Keratinocyte (primary cell): ENCODE measurements at regions not wholly inside any gene's neighbourhood (a gene's known extent, or its start where the extent isn't known, plus 50 kb on each side); places are given as distances from the start of the nearest gene placed in this dataset.
"Not testable (repeated sequence)": the region's sequence is repeated elsewhere in the genome, so short reads cannot be mapped to it uniquely, and the experiment has no call there.

Experiments
- DNase-seq: peaks from one replicate; pipeline ENCODE4 v3.0.0-alpha.2; 2011; ENCODE audit warnings: low read depth, missing footprints, low spot score
- FAIRE-seq: peaks from 2 replicates; lab custom pipeline; 2011; peaks lifted over from hg19 to GRCh38; lab: Jason Lieb, UNC
- H2AFZ ChIP-seq: 2 replicates; pipeline ENCODE4 v1.6.0; 2012; ENCODE audit warnings: low read length, control low read depth, inconsistent platforms; ENCODE audit not compliant: control insufficient read depth
- H3K27ac ChIP-seq: 2 replicates; pipeline ENCODE4 v1.5.1; 2011; ENCODE audit warnings: low read length; ENCODE audit not compliant: control insufficient read depth, insufficient read depth
- H3K27me3 ChIP-seq: 3 replicates; pipeline ENCODE4 v1.6.0; 2011; ENCODE audit warnings: low read length; ENCODE audit not compliant: control insufficient read depth, insufficient read depth; ENCODE audit errors: extremely low read depth
- H3K36me3 ChIP-seq, 2 experiments: 2 replicates in 1 of 2; 3 replicates in 1 of 2; pipeline ENCODE4 v1.5.1; 2011; ENCODE audit warnings: low read length in 2 of 2, mild to moderate bottlenecking in 1 of 2; ENCODE audit not compliant: control insufficient read depth in 2 of 2, insufficient read depth in 2 of 2; ENCODE audit errors: extremely low read depth in 1 of 2
- H3K4me1 ChIP-seq: 3 replicates; pipeline ENCODE4 v1.5.1; 2011; ENCODE audit warnings: low read length; ENCODE audit not compliant: control insufficient read depth, insufficient read depth; ENCODE audit errors: extremely low read depth
- H3K4me2 ChIP-seq: 3 replicates; pipeline ENCODE4 v1.6.0; 2011; ENCODE audit warnings: low read depth, low read length; ENCODE audit not compliant: control insufficient read depth, insufficient read depth; ENCODE audit errors: extremely low read depth
- H3K4me3 ChIP-seq, 3 experiments: fragments of 200-600 bp in 1 of 3; sonication (generic) in 1 of 3; 2 replicates in 2 of 3; 3 replicates in 1 of 3; pipeline ENCODE4 v1.5.1; 2011 to 2016; ENCODE audit warnings: low read length in 3 of 3, mild to moderate bottlenecking in 3 of 3, control low read depth in 2 of 3, inconsistent platforms in 1 of 3, low read depth in 1 of 3, mixed read lengths in 1 of 3, mixed run types in 1 of 3, moderate library complexity in 1 of 3; ENCODE audit not compliant: control insufficient read depth in 2 of 3, insufficient read depth in 2 of 3; ENCODE audit errors: extremely low read depth in 1 of 3
- H3K79me2 ChIP-seq: 2 replicates; pipeline ENCODE4 v1.6.0; 2012; ENCODE audit warnings: low read length; ENCODE audit not compliant: control insufficient read depth, insufficient read depth
- H3K9ac ChIP-seq: 3 replicates; pipeline ENCODE4 v1.6.0; 2011; ENCODE audit warnings: low read length; ENCODE audit not compliant: control insufficient read depth, insufficient read depth; ENCODE audit errors: extremely low read depth
- H3K9me1 ChIP-seq: 3 replicates; pipeline ENCODE4 v1.6.0; 2011; ENCODE audit warnings: low read length; ENCODE audit not compliant: control insufficient read depth, insufficient read depth; ENCODE audit errors: extremely low read depth
- H3K9me3 ChIP-seq: 2 replicates; pipeline ENCODE4 v1.5.1; 2012; ENCODE audit warnings: low read depth, low read length; ENCODE audit not compliant: control insufficient read depth
- H4K20me1 ChIP-seq: 3 replicates; pipeline ENCODE4 v1.6.0; 2011; ENCODE audit warnings: low read length; ENCODE audit not compliant: control insufficient read depth, insufficient read depth; ENCODE audit errors: extremely low read depth
- CTCF ChIP-seq, 3 experiments: IDR thresholded peaks in 1 of 3; conservative IDR thresholded peaks in 1 of 3; optimal IDR thresholded peaks in 1 of 3; 2 replicates in 2 of 3; 3 replicates in 1 of 3; pipeline versions ENCODE3 to v1.5.1; 2011; ENCODE audit warnings: low read length in 3 of 3, mild to moderate bottlenecking in 3 of 3, moderate library complexity in 2 of 3, control low read depth in 1 of 3, inconsistent platforms in 1 of 3; ENCODE audit not compliant: insufficient read depth in 2 of 3; ENCODE audit errors: extremely low read depth in 1 of 3
- EZH2 ChIP-seq: IDR thresholded peaks from one replicate; pipeline ENCODE4 v1.6.1; 2012; ENCODE audit warnings: inconsistent platforms, mild to moderate bottlenecking, low read length, moderate library complexity
- dilution Hi-C: fragments of 300-500 bp; cut with MboI; formaldehyde crosslinking; loops from one replicate; pipeline ENCODE4 v1.7.0; 2020; ENCODE audit warnings: low sequenced_read_pairs; ENCODE audit not compliant: extremely low pct_ligation_motif_present

DNA sequence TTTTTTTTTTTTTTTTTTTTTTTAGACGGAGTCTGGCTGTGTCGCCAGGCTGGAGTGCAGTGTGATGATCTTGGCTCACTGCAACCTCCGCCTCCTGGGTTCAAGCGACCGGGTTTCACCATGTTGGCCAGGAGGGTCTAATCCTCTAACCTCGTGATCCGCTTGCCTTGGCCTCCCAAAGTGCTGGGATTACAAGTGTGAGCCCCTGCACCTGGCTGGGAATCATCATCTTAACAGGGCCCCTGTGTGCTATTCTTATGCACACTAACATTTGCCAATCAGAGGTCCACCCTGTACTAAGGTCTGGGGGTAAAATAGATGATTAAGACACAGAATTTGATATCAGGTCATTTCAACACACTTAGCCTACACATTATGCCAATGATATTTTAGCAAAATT is 278.7 kb upstream of the CHRM3 start:
- TF ChIP-seq CTCF (optimal IDR thresholded peaks at IDR 0.05 in 1 of 3, IDR thresholded peaks at IDR 0.05 in 1 of 3, conservative IDR thresholded peaks at IDR 0.05 in 1 of 3; ENCODE audit: extremely low read depth in 1 of 3, insufficient read depth in 2 of 3, low read length in 3 of 3) (no peak), EZH2 (no peak)
- Histone ChIP-seq H3K9ac (no peak overlapping the region), H4K20me1 (no peaks in the 10 kb centered on the region), H3K9me3 (no peaks in the 10 kb centered on the region), H3K36me3 (no peaks in the 10 kb centered on the region), H3K27ac (no peak overlapping the region), H2AFZ (no peak overlapping the region), H3K4me3 (no peak overlapping the region), H3K79me2 (no peaks in the 10 kb centered on the region), H3K9me1 (no peaks in the 10 kb centered on the region), H3K4me1 (no peaks in the 10 kb centered on the region), H3K27me3 (no peaks in the 10 kb centered on the region), H3K4me2 (no peak overlapping the region)
- dilution Hi-C loops = no loop called here
- DNase-seq = no peak
- FAIRE-seq = no peak

- H3K4me1 ChIP-seq, H3K27ac ChIP-seq, DNase-seq, H3K9me3 ChIP-seq, H3K4me3 ChIP-seq, H2AFZ ChIP-seq, H3K36me3 ChIP-seq, dilution Hi-C loops, H3K4me2 ChIP-seq, H3K9me1 ChIP-seq, FAIRE-seq, H4K20me1 ChIP-seq, H3K79me2 ChIP-seq, H3K9ac ChIP-seq, H3K27me3 ChIP-seq: not testable (repeated sequence)
Observed at GRCh38 chr1:239106689-239107088, 279.7 kb upstream of the CHRM3 start.

DNA sequence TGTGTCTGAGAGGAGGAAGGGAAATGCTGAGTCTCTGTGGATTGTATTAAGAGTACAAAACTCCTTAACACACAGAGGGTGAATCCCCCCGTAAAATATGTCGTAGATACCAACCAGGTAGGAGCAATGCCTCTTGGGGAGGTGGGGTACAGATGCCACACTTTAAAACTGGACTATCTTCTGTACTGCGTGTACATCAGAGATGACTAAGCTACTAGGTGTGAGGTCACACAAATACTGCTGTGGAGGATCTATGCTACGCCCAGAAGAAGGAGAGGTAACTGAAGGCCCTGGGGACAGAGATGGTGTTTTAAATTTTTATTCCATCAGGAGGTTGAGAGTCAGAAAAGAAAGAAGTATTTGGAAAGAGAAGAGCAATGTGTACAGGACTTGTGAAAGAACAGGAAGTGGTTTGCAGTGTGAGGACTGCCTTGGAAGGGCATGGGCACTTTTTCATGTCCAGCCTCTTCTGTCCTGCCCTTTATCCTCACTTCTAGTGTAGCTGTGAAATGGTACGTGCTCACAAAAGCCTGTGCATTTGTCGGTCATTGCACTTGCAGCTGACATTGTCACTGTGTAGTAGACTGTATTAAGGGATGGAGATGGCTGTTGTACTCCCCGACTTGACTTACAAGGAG is 287.8 kb upstream of the CHRM3 start:
- Histone ChIP-seq H4K20me1 (no peaks in the 10 kb centered on the region), H3K9me1 (no peaks in the 10 kb centered on the region), H3K9ac (no peak overlapping the region), H3K79me2 (no peaks in the 10 kb centered on the region), H3K4me2 (no peak overlapping the region), H3K4me3 (no peak overlapping the region), H3K9me3 (no peaks in the 10 kb centered on the region), H3K27me3 (no peaks in the 10 kb centered on the region), H3K36me3 (no peaks in the 10 kb centered on the region), H2AFZ (no peak overlapping the region), H3K27ac (no peak overlapping the region), H3K4me1 (no peaks in the 10 kb centered on the region)
- dilution Hi-C loops = no loop called here
- FAIRE-seq (no peak), DNase-seq (no peak)
- TF ChIP-seq CTCF (optimal IDR thresholded peaks at IDR 0.05 in 1 of 3, IDR thresholded peaks at IDR 0.05 in 1 of 3, conservative IDR thresholded peaks at IDR 0.05 in 1 of 3; ENCODE audit: extremely low read depth in 1 of 3, insufficient read depth in 2 of 3, low read length in 3 of 3) (no peak), EZH2 (no peak)
